Trophoblast cell (in vitro differentiated cells and primary cell): ENCODE measurements at regions not wholly inside any gene's neighbourhood (a gene's known extent, or its start where the extent isn't known, plus 50 kb on each side); places are given as distances from the start of the nearest gene placed in this dataset.

Experiments used
- DNase-seq, 2 donors: peaks; one replicate each; pipeline ENCODE4 v3.0.0-alpha.2; 2016
- H2AFZ ChIP-seq: 2 replicates; pipeline ENCODE4 v1.6.1; 2013; ENCODE audit warnings: low read length, moderate library complexity, mild to moderate bottlenecking; ENCODE audit not compliant: insufficient read depth, poor library complexity
- H2AK5ac ChIP-seq: 2 replicates; pipeline ENCODE4 v1.6.1; 2013; ENCODE audit warnings: mild to moderate bottlenecking, low read length
- H2BK120ac ChIP-seq: 2 replicates; pipeline ENCODE4 v1.6.1; 2013; ENCODE audit warnings: low read length, mild to moderate bottlenecking, moderate library complexity; ENCODE audit not compliant: insufficient read depth, poor library complexity
- H2BK12ac ChIP-seq: 2 replicates; pipeline ENCODE4 v1.6.1; 2013; ENCODE audit warnings: mild to moderate bottlenecking, low read length, moderate library complexity
- H2BK5ac ChIP-seq: 2 replicates; pipeline ENCODE4 v1.6.1; 2013; ENCODE audit warnings: low read length, low read depth, moderate library complexity, mild to moderate bottlenecking; ENCODE audit not compliant: poor library complexity
- H3K14ac ChIP-seq: 2 replicates; pipeline ENCODE4 v1.6.1; 2013; ENCODE audit warnings: mild to moderate bottlenecking, low read length
- H3K18ac ChIP-seq: 2 replicates; pipeline ENCODE4 v1.6.1; 2013; ENCODE audit warnings: mild to moderate bottlenecking, low read length
- H3K23ac ChIP-seq: 2 replicates; pipeline ENCODE4 v1.6.1; 2013; ENCODE audit warnings: low read length
- H3K27ac ChIP-seq: 2 replicates; pipeline ENCODE4 v1.5.1; 2013; ENCODE audit warnings: low read depth, mild to moderate bottlenecking, inconsistent platforms, low read length, moderate library complexity
- H3K27me3 ChIP-seq: 2 replicates; pipeline ENCODE4 v1.6.1; 2013; ENCODE audit warnings: inconsistent platforms, mild to moderate bottlenecking, low read length, moderate library complexity; ENCODE audit not compliant: insufficient read depth
- H3K36me3 ChIP-seq, 2 experiments: 1 replicate in 1 of 2; 2 replicates in 1 of 2; pipeline ENCODE4 v1.6.1; 2013; ENCODE audit warnings: low read length in 2 of 2, mild to moderate bottlenecking in 2 of 2, moderate library complexity in 1 of 2; ENCODE audit not compliant: insufficient read depth in 2 of 2, control insufficient read depth in 1 of 2
- H3K4ac ChIP-seq: 2 replicates; pipeline ENCODE4 v1.6.1; 2013; ENCODE audit warnings: low read depth, mild to moderate bottlenecking, low read length, moderate library complexity
- H3K4me1 ChIP-seq, 2 experiments: 1 replicate in 1 of 2; 2 replicates in 1 of 2; pipeline ENCODE4 v1.6.1; 2013; ENCODE audit warnings: low read length in 2 of 2, mild to moderate bottlenecking in 2 of 2, moderate library complexity in 1 of 2; ENCODE audit not compliant: insufficient read depth in 2 of 2, control insufficient read depth in 1 of 2
- H3K4me2 ChIP-seq: 2 replicates; pipeline ENCODE4 v1.6.1; 2013; ENCODE audit warnings: inconsistent platforms, mild to moderate bottlenecking, low read length, moderate library complexity
- H3K4me3 ChIP-seq: 2 replicates; pipeline ENCODE4 v1.5.1; 2013; ENCODE audit warnings: mild to moderate bottlenecking, low read depth, low read length, inconsistent platforms
- H3K79me1 ChIP-seq: one replicate; pipeline ENCODE4 v1.6.1; 2013; ENCODE audit warnings: low read length
- H3K79me2 ChIP-seq: 2 replicates; pipeline ENCODE4 v1.6.1; 2013; ENCODE audit warnings: low read length, mild to moderate bottlenecking; ENCODE audit not compliant: control insufficient read depth, insufficient read depth, poor library complexity
- H3K9ac ChIP-seq: 2 replicates; pipeline ENCODE4 v1.6.1; 2013; ENCODE audit warnings: mild to moderate bottlenecking, low read length
- H3K9me3 ChIP-seq: 2 replicates; pipeline ENCODE4 v1.6.1; 2013; ENCODE audit warnings: low read depth, mild to moderate bottlenecking, control low read depth, inconsistent platforms, low read length; ENCODE audit not compliant: insufficient read depth
- H4K12ac ChIP-seq: 2 replicates; pipeline ENCODE4 v1.6.1; 2013; ENCODE audit warnings: low read depth, mild to moderate bottlenecking, low read length, moderate library complexity
- H4K8ac ChIP-seq: 2 replicates; pipeline ENCODE4 v1.6.1; 2013; ENCODE audit warnings: low read depth, mild to moderate bottlenecking, low read length, moderate library complexity
- H4K91ac ChIP-seq: one replicate; pipeline ENCODE4 v1.6.1; 2013; ENCODE audit warnings: low read depth, mild to moderate bottlenecking, low read length, moderate library complexity
- WGBS: extraction: QIAGEN DNeasy Blood & Tissue Kit; methylation state at CpG from one replicate; pipeline ENCODE4 v1.1.7; 2013; ENCODE audit warnings: missing lambda C conversion rate; ENCODE audit not compliant: insufficient read length, insufficient coverage; ENCODE audit errors: extremely low coverage; 5-methylcytosine and 5-hydroxymethylcytosine counted together

GRCh38 chr10:88187472-88187871 is 324.0 kb downstream of the PTEN start:
- Histone ChIP-seq H2BK120ac (no peak overlapping the region), H4K91ac (no peak overlapping the region), H3K23ac (no peak overlapping the region), H3K14ac (no peak overlapping the region), H3K79me1 (no peaks in the 10 kb centered on the region), H3K79me2 (no peaks in the 10 kb centered on the region), H3K4me1 (no peaks in the 10 kb centered on the region), H2BK12ac (no peak overlapping the region), H2AK5ac (no peak overlapping the region), H3K9me3 (no peaks in the 10 kb centered on the region), H3K18ac (no peak overlapping the region), H4K12ac (no peak overlapping the region), H3K27me3 (no peaks in the 10 kb centered on the region), H4K8ac (no peak overlapping the region), H3K27ac (no peak overlapping the region), H2BK5ac (no peak overlapping the region), H3K36me3 (no peaks in the 10 kb centered on the region), H3K4me2 (no peak overlapping the region), H3K9ac (no peak overlapping the region), H2AFZ (no peak overlapping the region), H3K4me3 (no peak overlapping the region), H3K4ac (no peak overlapping the region)
- WGBS: no CpG with 5 or more reads among the region's 2 CpGs
- DNase-seq: no peak

- Histone ChIP-seq H3K9ac (no peak overlapping the region), H2AK5ac (no peak overlapping the region), H3K79me1 (no peaks in the 10 kb centered on the region), H3K9me3 (no peaks in the 10 kb centered on the region), H3K14ac (no peak overlapping the region), H3K4me2 (no peak overlapping the region), H2BK5ac (no peak overlapping the region), H3K4ac (no peak overlapping the region), H3K36me3 (no peaks in the 10 kb centered on the region), H3K79me2 (no peaks in the 10 kb centered on the region), H3K4me3 (no peak overlapping the region), H4K91ac (no peak overlapping the region), H2BK12ac (no peak overlapping the region), H3K23ac (no peak overlapping the region), H2BK120ac (no peak overlapping the region), H4K8ac (no peak overlapping the region), H2AFZ (no peak overlapping the region), H3K4me1 (peaks cover 4 to 6% of the 10 kb centered on the region in 2 experiments), H3K18ac (no peak overlapping the region), H4K12ac (no peak overlapping the region), H3K27me3 (no peaks in the 10 kb centered on the region), H3K27ac (no peak overlapping the region)
- WGBS: no CpG with 5 or more reads among the region's 2 CpGs
- DNase-seq: no peak
Measured at GRCh38 chr10:88190123-88190522, 326.7 kb downstream of the PTEN start.

- Histone ChIP-seq H4K8ac (no peak overlapping the region), H3K79me2 (no peaks in the 10 kb centered on the region), H2BK5ac (no peak overlapping the region), H3K23ac (no peak overlapping the region), H4K91ac (no peak overlapping the region), H2BK12ac (no peak overlapping the region), H3K27ac (no peak overlapping the region), H3K4ac (no peak overlapping the region), H3K14ac (no peak overlapping the region), H3K36me3 (no peaks in the 10 kb centered on the region), H2BK120ac (no peak overlapping the region), H3K9ac (no peak overlapping the region), H2AFZ (no peak overlapping the region), H2AK5ac (no peak overlapping the region), H3K4me2 (no peak overlapping the region), H3K27me3 (no peaks in the 10 kb centered on the region), H3K9me3 (no peaks in the 10 kb centered on the region), H4K12ac (no peak overlapping the region), H3K18ac (no peak overlapping the region), H3K4me1 (peaks cover 4 to 6% of the 10 kb centered on the region in 2 experiments), H3K79me1 (no peaks in the 10 kb centered on the region), H3K4me3 (no peak overlapping the region)
- WGBS: no CpG with 5 or more reads among the region's 5 CpGs
- DNase-seq: no peak
Measured at GRCh38 chr10:88190540-88191235, 327.3 kb downstream of the PTEN start.

- no peak overlapping the region for H2AK5ac ChIP-seq
- no peak overlapping the region for H4K12ac ChIP-seq
- no peak overlapping the region for H4K91ac ChIP-seq
- no peak overlapping the region for H3K4me2 ChIP-seq
- H3K9ac ChIP-seq: no peak overlapping the region
- no peak overlapping the region for H3K23ac ChIP-seq
- H3K4ac ChIP-seq: no peak overlapping the region
- no peaks in the 10 kb centered on the region for H3K27me3 ChIP-seq
- H2BK5ac ChIP-seq: no peak overlapping the region
- no peak for DNase-seq
- no peak overlapping the region for H3K14ac ChIP-seq
- WGBS: no CpG with 5 or more reads among the region's 7 CpGs
- no peaks in the 10 kb centered on the region for H3K9me3 ChIP-seq
- H3K27ac ChIP-seq: no peak overlapping the region
- H3K36me3 ChIP-seq: no peaks in the 10 kb centered on the region
- no peak overlapping the region for H3K18ac ChIP-seq
- H3K4me3 ChIP-seq: no peak overlapping the region
- H3K79me1 ChIP-seq: no peaks in the 10 kb centered on the region
- no peak overlapping the region for H4K8ac ChIP-seq
- H2BK120ac ChIP-seq: no peak overlapping the region
- no peak overlapping the region for H2BK12ac ChIP-seq
- no peak overlapping the region for H2AFZ ChIP-seq
- H3K79me2 ChIP-seq: no peaks in the 10 kb centered on the region
- H3K4me1 ChIP-seq: peaks cover 4 to 6% of the 10 kb centered on the region in 2 experiments
Measured at GRCh38 chr10:88193018-88193417, 329.6 kb downstream of the PTEN start.
